Astrocyte (in vitro differentiated cells and primary cell): ENCODE measurements at regions not wholly inside any gene's neighbourhood (a gene's known extent, or its start where the extent isn't known, plus 50 kb on each side); places are given as distances from the start of the nearest gene placed in this dataset.

Experiments used
- CTCF ChIP-seq: IDR thresholded peaks from 2 replicates; pipeline ENCODE4 v1.5.1; 2011; ENCODE audit warnings: low read depth, mild to moderate bottlenecking, inconsistent platforms, low read length, moderate library complexity; ENCODE audit not compliant: insufficient read depth
- EZH2 ChIP-seq: IDR thresholded peaks from 2 replicates; pipeline ENCODE4 v1.6.1; 2012; ENCODE audit warnings: mild to moderate bottlenecking, low read length, inconsistent platforms; ENCODE audit not compliant: insufficient read depth

- TF ChIP-seq CTCF = no peak
- no peak for TF ChIP-seq EZH2
Measured at GRCh38 chr13:87893186-87893585, 222.0 kb downstream of the SLITRK5 start.
